HG02884 (cell line): ENCODE measurements at regions not wholly inside any gene's neighbourhood (a gene's known extent, or its start where the extent isn't known, plus 50 kb on each side); places are given as distances from the start of the nearest gene placed in this dataset.

Experiments
- ATAC-seq: cut with Tn5 transposase; IDR thresholded peaks from one replicate; pipeline ENCODE4 v1.9.1; 2021; ENCODE audit warnings: mild to moderate bottlenecking, moderate library complexity; ENCODE audit not compliant: unreplicated experiment

- no peak for ATAC-seq
These were observed 50.1 kb upstream of the ASAP2 start for GRCh38 chr2:9156483-9156882.

GRCh38 chr2:9154061-9154460 is 52.6 kb upstream of the ASAP2 start:
- no peak for ATAC-seq

GRCh38 chr2:9153643-9153980 is 53.0 kb upstream of the ASAP2 start:
- no peak for ATAC-seq

GRCh38 chr2:9152975-9153642 is 53.5 kb upstream of the ASAP2 start:
- ATAC-seq, result no peak

GRCh38 chr2:9150906-9151305 is 55.7 kb upstream of the ASAP2 start:
- no peak for ATAC-seq

- ATAC-seq, result no peak
These were observed 56.1 kb upstream of the ASAP2 start for GRCh38 chr2:9150568-9150900.

- ATAC-seq, result no peak
These were observed 56.7 kb upstream of the ASAP2 start for GRCh38 chr2:9149726-9150567.

- no peak for ATAC-seq
These were observed 57.3 kb upstream of the ASAP2 start for GRCh38 chr2:9149388-9149660.

GRCh38 chr2:9146646-9147045 is 60.0 kb upstream of the ASAP2 start:
- ATAC-seq, result no peak

- ATAC-seq, result no peak
These were observed 60.7 kb upstream of the ASAP2 start for GRCh38 chr2:9145752-9146430.

- no peak for ATAC-seq
These were observed 61.4 kb upstream of the ASAP2 start for GRCh38 chr2:9145109-9145751.

GRCh38 chr2:9144617-9145016 is 62.0 kb upstream of the ASAP2 start:
- ATAC-seq, result no peak

- ATAC-seq, result no peak
These were observed 62.6 kb upstream of the ASAP2 start for GRCh38 chr2:9144046-9144445.

GRCh38 chr2:9143264-9143815 is 63.3 kb upstream of the ASAP2 start:
- ATAC-seq, result no peak

GRCh38 chr2:9142551-9143263 is 63.9 kb upstream of the ASAP2 start:
- ATAC-seq, result peak; percentile 85

- ATAC-seq, result no peak
These were observed 64.7 kb upstream of the ASAP2 start for GRCh38 chr2:9141706-9142460.

- ATAC-seq, result no peak
These were observed 65.4 kb upstream of the ASAP2 start for GRCh38 chr2:9141091-9141667.

GRCh38 chr2:9140645-9141044 is 66.0 kb upstream of the ASAP2 start:
- no peak for ATAC-seq

GRCh38 chr2:9139491-9140443 is 66.8 kb upstream of the ASAP2 start:
- no peak for ATAC-seq
